Esophagus squamous epithelium (tissue), 4 donors: ENCODE measurements at regions not wholly inside any gene's neighbourhood (a gene's known extent, or its start where the extent isn't known, plus 50 kb on each side); places are given as distances from the start of the nearest gene placed in this dataset.

ENCODE experiments used
- POLR2A ChIP-seq, 4 donors: fragments of 450-650 bp; IDR thresholded peaks; one replicate each; pipeline ENCODE4 v1.6.1; 2017; ENCODE audit warnings: antibody characterized with exemption in 4 of 4, mild to moderate bottlenecking in 4 of 4, moderate library complexity in 3 of 4
- TF ChIP-seq, protein P1 (sequence below), 6 experiments: fragments of 450-650 bp in 4 of 6; fragments of 200-600 bp in 2 of 6; sonication (generic) in 2 of 6; IDR thresholded peaks; one replicate each; pipeline ENCODE4 v1.5.1; 2016 to 2019; ENCODE audit warnings: antibody characterized with exemption in 6 of 6, mild to moderate bottlenecking in 4 of 6, moderate library complexity in 4 of 6

GRCh38 chr16:80883816-80884215 is 79.4 kb upstream of the CDYL2 start:
- TF ChIP-seq, protein P1, sequence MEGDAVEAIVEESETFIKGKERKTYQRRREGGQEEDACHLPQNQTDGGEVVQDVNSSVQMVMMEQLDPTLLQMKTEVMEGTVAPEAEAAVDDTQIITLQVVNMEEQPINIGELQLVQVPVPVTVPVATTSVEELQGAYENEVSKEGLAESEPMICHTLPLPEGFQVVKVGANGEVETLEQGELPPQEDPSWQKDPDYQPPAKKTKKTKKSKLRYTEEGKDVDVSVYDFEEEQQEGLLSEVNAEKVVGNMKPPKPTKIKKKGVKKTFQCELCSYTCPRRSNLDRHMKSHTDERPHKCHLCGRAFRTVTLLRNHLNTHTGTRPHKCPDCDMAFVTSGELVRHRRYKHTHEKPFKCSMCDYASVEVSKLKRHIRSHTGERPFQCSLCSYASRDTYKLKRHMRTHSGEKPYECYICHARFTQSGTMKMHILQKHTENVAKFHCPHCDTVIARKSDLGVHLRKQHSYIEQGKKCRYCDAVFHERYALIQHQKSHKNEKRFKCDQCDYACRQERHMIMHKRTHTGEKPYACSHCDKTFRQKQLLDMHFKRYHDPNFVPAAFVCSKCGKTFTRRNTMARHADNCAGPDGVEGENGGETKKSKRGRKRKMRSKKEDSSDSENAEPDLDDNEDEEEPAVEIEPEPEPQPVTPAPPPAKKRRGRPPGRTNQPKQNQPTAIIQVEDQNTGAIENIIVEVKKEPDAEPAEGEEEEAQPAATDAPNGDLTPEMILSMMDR (IDR thresholded peaks at IDR 0.05): no peak
- no peak for TF ChIP-seq POLR2A (IDR thresholded peaks at IDR 0.05)
